Type B pancreatic cell (in vitro differentiated cells): ENCODE measurements at regions not wholly inside any gene's neighbourhood (a gene's known extent, or its start where the extent isn't known, plus 50 kb on each side); places are given as distances from the start of the nearest gene placed in this dataset.

Experiments used
- DNase-seq: peaks from one replicate; pipeline ENCODE4 v3.0.0; 2021; ENCODE audit warnings: mixed read lengths; ENCODE audit not compliant: unreplicated experiment; ENCODE audit errors: extremely low spot score
- H3K27ac Mint-ChIP-seq: 2 replicates; pipeline ENCODE4 v1.8.0; 2021; ENCODE audit warnings: mild to moderate bottlenecking, mixed read lengths
- H3K27me3 Mint-ChIP-seq: 2 replicates; pipeline ENCODE4 v1.8.0; 2021; ENCODE audit warnings: mixed read lengths
- H3K36me3 Mint-ChIP-seq: 2 replicates; pipeline ENCODE4 v1.8.0; 2021; ENCODE audit warnings: mixed read lengths
- H3K4me1 Mint-ChIP-seq: one replicate; pipeline ENCODE4 v1.8.0; 2021; ENCODE audit warnings: mixed read lengths; ENCODE audit not compliant: unreplicated experiment
- H3K4me3 Mint-ChIP-seq: 2 replicates; pipeline ENCODE4 v1.8.0; 2021; ENCODE audit warnings: mild to moderate bottlenecking, mixed read lengths
- H3K9me3 Mint-ChIP-seq: 2 replicates; pipeline ENCODE4 v1.8.0; 2021; ENCODE audit warnings: mixed read lengths
- CTCF ChIP-seq: fragments of 200-600 bp; sonication (generic); conservative IDR thresholded peaks from 2 replicates; pipeline ENCODE4 v1.5.0; 2021; ENCODE audit warnings: antibody characterized with exemption, mild to moderate bottlenecking

GRCh38 chr2:129796801-129797488 is 182.5 kb upstream of the RAB6C start:
- peaks cover 14% of the 10 kb centered on the region for H3K4me1 Mint-ChIP-seq

GRCh38 chr2:129797489-129798300 is 181.8 kb upstream of the RAB6C start:
- no peak for DNase-seq
- no peaks in the 10 kb centered on the region for H3K9me3 Mint-ChIP-seq
- peaks cover 25% of the 10 kb centered on the region for H3K27me3 Mint-ChIP-seq
- no peak overlapping the region for H3K4me3 Mint-ChIP-seq
- H3K36me3 Mint-ChIP-seq: no peaks in the 10 kb centered on the region
- no peak for TF ChIP-seq CTCF
- H3K4me1 Mint-ChIP-seq: peaks cover 15% of the 10 kb centered on the region
- no peak overlapping the region for H3K27ac Mint-ChIP-seq

More at GRCh38 chr2:129796801-129797488, 182.5 kb upstream of the RAB6C start:
- Mint-ChIP-seq H3K27me3 (peaks cover 24% of the 10 kb centered on the region), H3K36me3 (no peaks in the 10 kb centered on the region), H3K4me3 (no peak overlapping the region), H3K9me3 (no peaks in the 10 kb centered on the region), H3K27ac (no peak overlapping the region)
- TF ChIP-seq CTCF: no peak
- DNase-seq: no peak

GRCh38 chr2:129798301-129798581 is 181.2 kb upstream of the RAB6C start:
- DNase-seq: no peak
- Mint-ChIP-seq H3K4me3 (no peak overlapping the region), H3K4me1 (peaks cover 14% of the 10 kb centered on the region), H3K36me3 (no peaks in the 10 kb centered on the region), H3K27me3 (peaks cover 25% of the 10 kb centered on the region), H3K27ac (no peak overlapping the region), H3K9me3 (no peaks in the 10 kb centered on the region)
- TF ChIP-seq CTCF: no peak

GRCh38 chr2:129798626-129799025 is 180.8 kb upstream of the RAB6C start:
- Mint-ChIP-seq H3K27me3 (peaks cover 25% of the 10 kb centered on the region), H3K36me3 (no peaks in the 10 kb centered on the region), H3K27ac (no peak overlapping the region), H3K4me1 (peaks cover 10% of the 10 kb centered on the region), H3K4me3 (no peak overlapping the region), H3K9me3 (no peaks in the 10 kb centered on the region)
- no peak for TF ChIP-seq CTCF
- DNase-seq: no peak

GRCh38 chr2:129799036-129799958 is 180.2 kb upstream of the RAB6C start:
- no peak overlapping the region for H3K27ac Mint-ChIP-seq
- no peak for DNase-seq
- peaks cover 25% of the 10 kb centered on the region for H3K27me3 Mint-ChIP-seq
- no peaks in the 10 kb centered on the region for H3K9me3 Mint-ChIP-seq
- no peaks in the 10 kb centered on the region for H3K36me3 Mint-ChIP-seq
- H3K4me1 Mint-ChIP-seq: peaks cover 5% of the 10 kb centered on the region
- H3K4me3 Mint-ChIP-seq: no peak overlapping the region
- TF ChIP-seq CTCF: no peak
